RWPE1 (cell line): ENCODE measurements at regions not wholly inside any gene's neighbourhood (a gene's known extent, or its start where the extent isn't known, plus 50 kb on each side); places are given as distances from the start of the nearest gene placed in this dataset.
"Not testable (repeated sequence)": the region's sequence is repeated elsewhere in the genome, so short reads cannot be mapped to it uniquely, and the experiment has no call there.

Experiments used
- CTCF ChIA-PET: fragments of 350-600 bp; sonication (Branson Sonifier 250); formaldehyde crosslinking; extraction: SDS; loops from one replicate; lab custom pipeline; 2021; lab: Yijun Ruan, JAX
- POLR2A ChIA-PET: fragments of 400-600 bp; formaldehyde crosslinking; extraction: SDS; loops from one replicate; lab custom pipeline; 2020; ENCODE audit warnings: antibody characterized with exemption; ENCODE audit not compliant: low non-redundant PET; lab: Yijun Ruan, JAX
- DNase-seq: peaks from one replicate; pipeline ENCODE4 v3.0.0; 2012; ENCODE audit warnings: low spot score
- H3K27ac ChIP-seq: fragments of 450-650 bp; 2 replicates; pipeline ENCODE4 v1.5.1; 2017
- TF ChIP-seq, protein P1 (sequence below): fragments of 450-650 bp; conservative IDR thresholded peaks from 2 replicates; pipeline ENCODE4 v1.5.1; 2017; ENCODE audit warnings: low read depth, mild to moderate bottlenecking

DNA sequence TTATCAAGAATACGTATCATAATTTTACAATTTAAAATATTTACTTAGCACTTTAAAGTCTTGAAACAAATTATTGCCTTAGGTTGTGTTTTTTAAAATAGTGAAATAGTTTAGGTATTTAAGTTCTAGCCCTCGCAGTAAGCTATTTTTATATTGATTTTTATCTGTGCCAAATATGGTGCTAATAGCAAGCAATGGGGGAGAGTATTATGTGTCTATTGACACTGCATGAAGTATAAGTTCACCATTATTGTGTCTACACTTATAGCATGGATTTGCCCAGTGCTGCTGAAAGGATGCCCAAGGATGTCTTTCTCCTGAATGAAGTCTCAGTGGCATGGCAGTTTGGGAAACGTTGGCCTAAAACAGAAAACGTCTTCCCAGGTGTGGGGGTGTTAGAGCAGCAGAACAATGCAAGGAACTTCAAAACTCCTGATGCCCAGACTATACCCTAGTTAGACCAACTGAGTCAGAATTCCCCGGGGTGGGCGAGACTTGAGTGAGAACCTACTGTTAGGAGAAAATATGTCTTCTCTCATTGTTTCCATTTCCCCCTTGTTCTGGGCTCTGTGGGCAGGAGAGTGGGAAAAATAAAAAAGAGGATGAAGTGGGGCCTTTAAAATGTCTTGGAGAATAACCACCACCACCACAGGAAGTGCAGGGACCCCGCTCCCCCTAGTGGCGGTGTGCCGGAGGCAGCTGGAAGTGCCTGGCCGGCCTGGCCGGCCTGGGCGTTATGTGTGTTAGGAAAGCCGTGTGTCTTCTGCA, 104.2 kb upstream of the SLC7A14 start:
- TF ChIP-seq, protein P1, sequence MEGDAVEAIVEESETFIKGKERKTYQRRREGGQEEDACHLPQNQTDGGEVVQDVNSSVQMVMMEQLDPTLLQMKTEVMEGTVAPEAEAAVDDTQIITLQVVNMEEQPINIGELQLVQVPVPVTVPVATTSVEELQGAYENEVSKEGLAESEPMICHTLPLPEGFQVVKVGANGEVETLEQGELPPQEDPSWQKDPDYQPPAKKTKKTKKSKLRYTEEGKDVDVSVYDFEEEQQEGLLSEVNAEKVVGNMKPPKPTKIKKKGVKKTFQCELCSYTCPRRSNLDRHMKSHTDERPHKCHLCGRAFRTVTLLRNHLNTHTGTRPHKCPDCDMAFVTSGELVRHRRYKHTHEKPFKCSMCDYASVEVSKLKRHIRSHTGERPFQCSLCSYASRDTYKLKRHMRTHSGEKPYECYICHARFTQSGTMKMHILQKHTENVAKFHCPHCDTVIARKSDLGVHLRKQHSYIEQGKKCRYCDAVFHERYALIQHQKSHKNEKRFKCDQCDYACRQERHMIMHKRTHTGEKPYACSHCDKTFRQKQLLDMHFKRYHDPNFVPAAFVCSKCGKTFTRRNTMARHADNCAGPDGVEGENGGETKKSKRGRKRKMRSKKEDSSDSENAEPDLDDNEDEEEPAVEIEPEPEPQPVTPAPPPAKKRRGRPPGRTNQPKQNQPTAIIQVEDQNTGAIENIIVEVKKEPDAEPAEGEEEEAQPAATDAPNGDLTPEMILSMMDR: peak; percentile 22; the same call in 1 of the 2 replicates
- CTCF ChIA-PET: interaction anchor here (0.7 kb wide), 1 partner anchor 1032 kb away, joined by 6 read pairs; no protein-coding TSS in a partner anchor
- POLR2A ChIA-PET: no interaction called here
- peak overlapping the region; percentile 91 for H3K27ac ChIP-seq
- peak; percentile 24 for DNase-seq

DNA sequence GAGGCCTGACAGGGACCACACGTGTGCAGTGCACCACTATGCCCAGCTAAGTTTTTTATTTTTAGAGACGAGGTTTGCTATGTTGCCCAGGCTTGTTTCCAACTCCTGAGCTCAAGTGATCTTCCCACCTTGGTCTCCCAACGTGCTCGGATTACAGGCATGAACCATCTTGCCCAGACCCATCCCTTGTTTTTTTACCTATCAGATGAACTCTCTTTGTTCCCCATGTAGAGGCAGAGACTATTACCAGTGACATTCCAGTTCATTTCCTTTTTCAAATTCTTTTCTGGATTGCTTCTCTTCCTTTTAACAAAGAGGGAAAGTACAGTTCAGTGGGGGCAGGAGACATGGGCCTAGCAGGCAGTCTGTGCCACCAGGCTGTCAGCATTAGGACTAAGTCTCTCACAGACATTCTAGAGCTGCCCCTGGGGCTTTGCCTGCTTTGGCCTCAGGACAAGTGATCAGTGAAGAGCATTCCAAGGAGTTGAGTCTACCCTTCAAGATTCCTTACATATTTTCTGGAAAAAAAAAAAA, 103.5 kb upstream of the SLC7A14 start:
- ChIA-PET CTCF (interaction anchor here (0.7 kb wide), 1 partner anchor 1033 kb away, joined by 6 read pairs; no protein-coding TSS in a partner anchor), POLR2A (no interaction called here)
- DNase-seq: peak; percentile 87
- TF ChIP-seq, protein P1: no peak
- H3K27ac ChIP-seq: peak overlapping the region; percentile 91

DNA sequence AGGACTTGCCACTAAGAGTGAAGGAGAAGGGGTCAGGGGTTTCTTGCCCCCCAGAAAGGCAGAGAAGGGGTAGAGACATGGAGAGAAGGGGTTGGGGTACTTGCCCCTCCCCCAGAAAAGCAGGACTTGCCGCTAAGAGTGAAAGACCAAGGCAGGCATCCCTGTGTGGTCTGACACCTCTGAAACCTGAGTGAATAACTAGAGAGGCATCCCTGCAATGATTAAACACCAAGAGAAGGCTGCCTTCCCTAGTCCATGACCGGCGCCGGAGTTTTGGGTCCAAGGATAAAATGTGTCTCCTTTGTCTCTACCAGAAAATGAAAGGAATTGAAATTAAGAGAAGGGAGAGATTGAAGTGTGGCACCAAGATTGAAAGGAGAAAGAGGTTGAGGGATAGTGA, 102.3 kb upstream of the SLC7A14 start:
- DNase-seq, CTCF ChIA-PET: not testable (repeated sequence)
- POLR2A ChIA-PET: interaction anchor here (0.6 kb wide), 1 partner anchor 324 kb away, joined by 4 read pairs; no protein-coding TSS in a partner anchor
- H3K27ac ChIP-seq: peak overlapping the region; percentile 91

DNA sequence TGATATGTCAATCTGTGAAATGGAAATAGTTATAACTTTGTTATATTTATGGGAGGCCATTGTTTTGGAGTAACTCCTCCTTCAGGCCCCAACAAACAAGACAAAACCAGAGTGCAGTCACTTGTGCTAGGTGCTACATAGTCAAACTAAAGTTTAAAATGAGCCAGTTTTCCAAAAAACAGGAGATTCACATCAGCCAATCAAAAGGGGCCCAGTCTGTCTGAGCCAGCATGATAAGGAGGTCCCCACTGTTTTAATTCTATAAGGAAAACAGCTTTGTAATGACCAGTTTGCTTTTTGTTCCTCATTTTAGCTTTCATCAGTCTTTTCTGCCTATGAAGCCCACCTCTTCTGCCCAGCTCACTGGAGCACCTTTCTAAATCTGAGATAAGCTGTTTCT, 94.7 kb upstream of the SLC7A14 start:
- TF ChIP-seq, protein P1: no peak
- CTCF ChIA-PET: interaction anchor here (0.6 kb wide), 1 partner anchor 60 kb away, joined by 3 read pairs; no protein-coding TSS in a partner anchor
- DNase-seq: no peak
- H3K27ac ChIP-seq: no peak overlapping the region
- POLR2A ChIA-PET: no interaction called here

DNA sequence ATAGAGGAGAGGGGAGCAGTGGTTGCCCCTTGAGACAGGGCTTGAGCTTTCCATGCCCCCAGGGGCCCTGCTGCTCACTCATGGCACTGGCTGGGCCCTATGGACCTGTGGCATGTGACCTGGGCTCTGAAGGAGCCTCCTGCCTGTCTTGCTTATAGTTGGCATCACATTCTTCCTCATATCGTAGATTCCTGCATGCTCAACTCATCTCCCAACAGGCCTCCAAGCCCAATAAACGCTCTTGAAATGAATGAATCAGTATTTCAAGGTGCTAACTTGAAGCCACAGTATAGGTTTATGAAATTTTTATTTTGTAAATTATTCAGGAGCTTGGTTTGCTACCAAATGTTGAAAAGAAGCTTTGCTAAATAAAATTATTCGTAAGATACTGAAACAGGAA, 93.3 kb upstream of the SLC7A14 start:
- TF ChIP-seq, protein P1: no peak
- DNase-seq: no peak
- ChIA-PET CTCF (interaction anchor here (0.7 kb wide), 1 partner anchor 1558 kb away, joined by 3 read pairs; no protein-coding TSS in a partner anchor), POLR2A (no interaction called here)
- H3K27ac ChIP-seq: no peak overlapping the region

DNA sequence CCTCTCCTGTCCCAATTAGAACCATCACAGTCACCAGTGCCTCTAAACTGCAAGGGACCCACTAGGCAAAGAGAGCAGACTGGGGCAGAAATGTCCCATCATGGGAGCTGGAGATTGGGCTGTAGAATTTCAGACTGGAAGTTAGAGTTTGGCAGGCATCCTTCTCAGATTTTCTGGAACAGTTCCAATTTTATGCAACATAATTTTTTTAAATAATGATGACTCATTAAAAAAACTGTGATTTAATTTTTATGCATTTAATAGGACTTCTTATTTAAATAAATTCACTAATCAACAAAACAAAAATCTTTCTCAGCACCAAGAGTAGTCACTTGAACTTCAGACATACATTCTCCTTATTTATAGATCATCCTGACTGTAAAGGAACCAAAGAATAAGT, 84.6 kb upstream of the SLC7A14 start:
- TF ChIP-seq, protein P1: no peak
- no peak overlapping the region for H3K27ac ChIP-seq
- CTCF ChIA-PET: interaction anchor here (0.8 kb wide), 1 partner anchor 139 kb away, joined by 4 read pairs; no protein-coding TSS in a partner anchor
- POLR2A ChIA-PET: no interaction called here
- DNase-seq: no peak

DNA sequence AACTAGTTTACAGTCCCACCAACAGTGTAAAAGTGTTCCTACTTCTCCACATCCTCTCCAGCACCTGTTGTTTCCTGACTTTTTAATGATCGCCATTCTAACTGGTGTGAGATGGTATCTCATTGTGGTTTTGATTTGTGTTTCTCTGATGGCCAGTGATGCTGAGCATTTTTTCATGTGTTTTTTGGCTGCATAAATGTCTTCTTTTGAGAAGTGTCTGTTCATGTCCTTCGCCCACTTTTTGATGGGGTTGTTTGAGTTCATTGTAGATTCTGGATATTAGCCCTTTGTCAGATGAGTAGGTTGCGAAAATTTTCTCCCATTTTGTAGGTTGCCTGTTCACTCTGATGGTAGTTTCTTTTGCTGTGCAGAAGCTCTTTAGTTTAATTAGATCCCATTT, 77.1 kb upstream of the SLC7A14 start:
- H3K27ac ChIP-seq, DNase-seq, CTCF ChIA-PET, POLR2A ChIA-PET: not testable (repeated sequence)
